Neuronal stem cell (in vitro differentiated cells): ENCODE measurements at regions not wholly inside any gene's neighbourhood (a gene's known extent, or its start where the extent isn't known, plus 50 kb on each side); places are given as distances from the start of the nearest gene placed in this dataset.

ENCODE experiments used
- DNase-seq: peaks from one replicate; pipeline ENCODE4 v3.0.0-alpha.2; 2013; ENCODE audit warnings: low spot score
- H2AFZ ChIP-seq: one replicate; pipeline ENCODE4 v1.6.1; 2013; ENCODE audit warnings: mild to moderate bottlenecking, low read length, inconsistent platforms
- H2AK5ac ChIP-seq: 2 replicates; pipeline ENCODE4 v1.6.1; 2013; ENCODE audit warnings: low read depth, mild to moderate bottlenecking, inconsistent platforms, low read length, moderate library complexity, mixed read lengths
- H2BK120ac ChIP-seq: 2 replicates; pipeline ENCODE4 v1.6.1; 2013; ENCODE audit warnings: low read depth, mild to moderate bottlenecking, inconsistent platforms, low read length, moderate library complexity, mixed read lengths
- H2BK12ac ChIP-seq: one replicate; pipeline ENCODE4 v1.6.1; 2013; ENCODE audit warnings: low read length, inconsistent platforms
- H2BK15ac ChIP-seq: 2 replicates; pipeline ENCODE4 v1.6.1; 2013; ENCODE audit warnings: mild to moderate bottlenecking, low read length, inconsistent platforms, mixed read lengths
- H2BK5ac ChIP-seq: one replicate; pipeline ENCODE4 v1.6.1; 2013; ENCODE audit warnings: inconsistent platforms, mild to moderate bottlenecking, low read length, moderate library complexity
- H3K14ac ChIP-seq: one replicate; pipeline ENCODE4 v1.6.1; 2013; ENCODE audit warnings: low read length, inconsistent platforms
- H3K18ac ChIP-seq: 2 replicates; pipeline ENCODE4 v1.6.1; 2013; ENCODE audit warnings: low read length, inconsistent platforms
- H3K23ac ChIP-seq: 2 replicates; pipeline ENCODE4 v1.6.1; 2013; ENCODE audit warnings: low read depth, mild to moderate bottlenecking, mixed read lengths, low read length, inconsistent platforms; ENCODE audit not compliant: poor library complexity
- H3K27ac ChIP-seq: replicated peaks from 3 replicates; pipeline ENCODE4 v1.5.1; 2013; ENCODE audit warnings: low read length, inconsistent platforms
- H3K27me3 ChIP-seq, 3 experiments: 2 replicates each; pipeline ENCODE4 v1.6.1; 2013; ENCODE audit warnings: low read length in 3 of 3, mild to moderate bottlenecking in 2 of 3, inconsistent platforms in 1 of 3, low read depth in 1 of 3, mixed read lengths in 1 of 3, moderate library complexity in 1 of 3; ENCODE audit not compliant: control insufficient read depth in 3 of 3, insufficient read depth in 3 of 3
- H3K36me3 ChIP-seq, 2 donors: replicated peaks in 1 of 2; 2 replicates each; pipeline ENCODE4 v1.6.1; 2013; ENCODE audit warnings: low read length in 2 of 2; ENCODE audit not compliant: control insufficient read depth in 2 of 2, insufficient read depth in 2 of 2
- H3K4ac ChIP-seq: 2 replicates; pipeline ENCODE4 v1.6.1; 2013; ENCODE audit warnings: inconsistent platforms, mild to moderate bottlenecking, low read length, moderate library complexity
- H3K4me1 ChIP-seq, 2 donors: 1 replicate in 1 of 2; 2 replicates in 1 of 2; pipeline ENCODE4 v1.6.1; 2013; ENCODE audit warnings: low read length in 2 of 2, low read depth in 1 of 2; ENCODE audit not compliant: control insufficient read depth in 2 of 2, insufficient read depth in 1 of 2
- H3K4me2 ChIP-seq: one replicate; pipeline ENCODE4 v1.6.1; 2013; ENCODE audit warnings: mild to moderate bottlenecking, low read length, inconsistent platforms; ENCODE audit not compliant: insufficient read depth, poor library complexity, severe bottlenecking
- H3K4me3 ChIP-seq, 2 donors: 2 replicates each; pipeline ENCODE4 v1.5.1; 2013; ENCODE audit warnings: low read length in 2 of 2, mild to moderate bottlenecking in 2 of 2, inconsistent platforms in 1 of 2, moderate library complexity in 1 of 2
- H3K79me1 ChIP-seq: one replicate; pipeline ENCODE4 v1.6.1; 2013; ENCODE audit warnings: low read depth, mild to moderate bottlenecking, inconsistent platforms, low read length, moderate library complexity
- H3K9ac ChIP-seq: one replicate; pipeline ENCODE4 v1.6.1; 2013; ENCODE audit warnings: mild to moderate bottlenecking, low read depth, low read length, inconsistent platforms; ENCODE audit not compliant: poor library complexity
- H3K9me3 ChIP-seq, 2 donors: replicated peaks in 1 of 2; 2 replicates each; pipeline versions ENCODE3 to v1.6.1; 2013; ENCODE audit warnings: low read length in 2 of 2, mild to moderate bottlenecking in 2 of 2, inconsistent platforms in 1 of 2, low read depth in 1 of 2, mixed read lengths in 1 of 2, moderate library complexity in 1 of 2; ENCODE audit not compliant: control insufficient read depth in 2 of 2, insufficient read depth in 1 of 2
- H4K8ac ChIP-seq: one replicate; pipeline ENCODE4 v1.6.1; 2013; ENCODE audit warnings: low read depth, mild to moderate bottlenecking, inconsistent platforms, low read length, moderate library complexity
- H4K91ac ChIP-seq: one replicate; pipeline ENCODE4 v1.6.1; 2013; ENCODE audit warnings: low read length, low read depth, mild to moderate bottlenecking, inconsistent platforms; ENCODE audit not compliant: poor library complexity
- WGBS, 2 donors: extraction: QIAGEN DNeasy Blood & Tissue Kit; methylation state at CpG; one replicate each; pipeline ENCODE4 v1.1.7; 2013; ENCODE audit warnings: missing lambda C conversion rate in 2 of 2, mixed read lengths in 1 of 2; ENCODE audit not compliant: insufficient read length in 2 of 2, insufficient replicate concordance in 1 of 2; ENCODE audit errors: extremely low coverage in 2 of 2; 5-methylcytosine and 5-hydroxymethylcytosine counted together

DNA sequence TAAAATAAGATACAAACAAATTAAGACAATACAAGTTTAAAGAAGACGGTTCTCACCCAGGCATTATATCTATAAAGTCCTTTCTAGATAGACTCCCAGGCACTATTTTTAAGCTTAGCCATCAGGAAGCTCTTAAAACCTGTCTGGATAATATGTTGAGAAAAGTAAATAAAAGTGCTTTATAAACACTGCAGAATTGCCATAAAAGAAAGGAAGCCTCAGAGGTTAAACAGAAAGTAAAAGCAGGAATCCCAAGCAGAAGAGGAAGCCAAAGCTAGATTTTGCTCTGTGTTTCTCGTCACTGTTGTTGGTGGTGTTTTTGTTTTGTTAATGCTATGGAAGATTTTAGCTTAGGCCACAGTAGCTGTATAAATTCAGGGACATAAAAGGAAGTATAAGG is 1267.3 kb downstream of the PCDH19 start:
- no peak overlapping the region for H3K14ac ChIP-seq
- H2BK120ac ChIP-seq = no peak overlapping the region
- no peak overlapping the region for H2AK5ac ChIP-seq
- H2AFZ ChIP-seq = peak overlapping the region; percentile 3
- no peaks in the 10 kb centered on the region for H3K36me3 ChIP-seq
- no peak overlapping the region for H3K4me2 ChIP-seq
- no peak for DNase-seq
- H3K79me1 ChIP-seq = no peaks in the 10 kb centered on the region
- H3K4me3 ChIP-seq = no peak overlapping the region
- no peak overlapping the region for H3K27ac ChIP-seq
- no peak overlapping the region for H2BK12ac ChIP-seq
- no peaks in the 10 kb centered on the region for H3K9me3 ChIP-seq
- no peaks in the 10 kb centered on the region for H3K27me3 ChIP-seq
- no peak overlapping the region for H3K23ac ChIP-seq
- H3K4ac ChIP-seq = no peak overlapping the region
- no peak overlapping the region for H4K91ac ChIP-seq
- no peaks in the 10 kb centered on the region for H3K4me1 ChIP-seq
- H3K18ac ChIP-seq = no peak overlapping the region
- no CpG with 5 or more reads among the region's 2 CpGs for WGBS, 2 donors
- no peak overlapping the region for H3K9ac ChIP-seq
- no peak overlapping the region for H2BK5ac ChIP-seq
- H4K8ac ChIP-seq = no peak overlapping the region
- no peak overlapping the region for H2BK15ac ChIP-seq

DNA sequence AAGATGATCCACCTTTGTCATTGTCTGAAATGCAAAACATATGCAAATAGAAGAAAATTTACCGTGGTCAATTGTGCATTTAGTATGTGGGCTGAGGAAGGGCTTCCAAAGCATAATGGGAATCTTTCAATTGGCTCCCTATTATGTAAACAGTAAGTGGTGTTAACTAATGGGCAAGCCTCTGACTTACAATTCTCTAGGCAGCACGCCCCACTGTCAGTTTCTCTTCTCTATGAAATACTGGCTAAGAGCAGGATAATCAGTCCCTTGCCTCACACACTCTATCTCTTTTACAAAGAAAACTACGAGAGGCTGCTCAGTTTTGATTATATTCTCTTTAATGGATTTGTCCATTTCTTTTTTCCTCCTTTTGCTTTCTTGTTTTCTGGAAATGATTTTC is 1272.6 kb downstream of the PCDH19 start:
- Histone ChIP-seq H3K79me1 (no peaks in the 10 kb centered on the region), H3K9me3 (no peaks in the 10 kb centered on the region), H3K27ac (no peak overlapping the region), H2AFZ (peak overlapping the region; percentile 58), H2BK12ac (no peak overlapping the region), H3K18ac (no peak overlapping the region), H4K91ac (no peak overlapping the region), H3K14ac (no peak overlapping the region), H3K27me3 (no peaks in the 10 kb centered on the region), H4K8ac (no peak overlapping the region), H3K4ac (no peak overlapping the region), H2AK5ac (no peak overlapping the region), H3K23ac (no peak overlapping the region), H2BK15ac (no peak overlapping the region), H2BK5ac (no peak overlapping the region), H3K36me3 (no peaks in the 10 kb centered on the region), H3K4me1 (peaks cover 0 to 2% of the 10 kb centered on the region in 2 donors), H3K9ac (no peak overlapping the region), H2BK120ac (no peak overlapping the region), H3K4me2 (no peak overlapping the region), H3K4me3 (no peak overlapping the region)
- no peak for DNase-seq
- WGBS, 2 donors = no CpG with 5 or more reads among the region's 3 CpGs

- Histone ChIP-seq H2AK5ac (no peak overlapping the region), H3K27ac (no peak overlapping the region), H3K4me2 (no peak overlapping the region), H3K4me1 (no peaks in the 10 kb centered on the region), H3K4ac (no peak overlapping the region), H3K14ac (no peak overlapping the region), H2BK12ac (no peak overlapping the region), H3K36me3 (no peaks in the 10 kb centered on the region), H4K8ac (no peak overlapping the region), H3K18ac (no peak overlapping the region), H3K4me3 (no peak overlapping the region), H3K27me3 (no peaks in the 10 kb centered on the region), H3K79me1 (no peaks in the 10 kb centered on the region), H3K23ac (no peak overlapping the region), H2AFZ (no peak overlapping the region), H4K91ac (no peak overlapping the region), H3K9me3 (no peaks in the 10 kb centered on the region), H3K9ac (no peak overlapping the region), H2BK5ac (no peak overlapping the region), H2BK120ac (no peak overlapping the region), H2BK15ac (no peak overlapping the region)
- no CpG with 5 or more reads among the region's 2 CpGs for WGBS, 2 donors
- DNase-seq = no peak
Measured at GRCh38 chrX:99117011-99117410, 1293.1 kb downstream of the PCDH19 start.

GRCh38 chrX:99095965-99096635 is 1314.0 kb downstream of the PCDH19 start:
- no peak overlapping the region for H3K4me3 ChIP-seq
- no peak overlapping the region for H3K23ac ChIP-seq
- no peak overlapping the region for H3K18ac ChIP-seq
- H3K27me3 ChIP-seq = no peaks in the 10 kb centered on the region
- H2BK5ac ChIP-seq = no peak overlapping the region
- H4K8ac ChIP-seq = no peak overlapping the region
- no peak overlapping the region for H2AK5ac ChIP-seq
- no peaks in the 10 kb centered on the region for H3K4me1 ChIP-seq
- H3K9ac ChIP-seq = no peak overlapping the region
- no peak overlapping the region for H2AFZ ChIP-seq
- H3K4ac ChIP-seq = no peak overlapping the region
- no peak overlapping the region for H3K14ac ChIP-seq
- H2BK12ac ChIP-seq = no peak overlapping the region
- H3K79me1 ChIP-seq = no peaks in the 10 kb centered on the region
- no peak overlapping the region for H3K27ac ChIP-seq
- H2BK15ac ChIP-seq = no peak overlapping the region
- no peak overlapping the region for H2BK120ac ChIP-seq
- H3K36me3 ChIP-seq = no peaks in the 10 kb centered on the region
- WGBS, 2 donors = no CpG with 5 or more reads among the region's 4 CpGs
- H4K91ac ChIP-seq = no peak overlapping the region
- H3K4me2 ChIP-seq = no peak overlapping the region
- H3K9me3 ChIP-seq = no peaks in the 10 kb centered on the region
- no peak for DNase-seq
